Stimulated activated memory B cell treated with anti-CD40 and anti-IgM and Interleukin-4, amounts not matched to agents 10 μg/mL and 1 μg/mL and 100 μg/mL, for 72 hours (primary cell): ENCODE measurements at regions not wholly inside any gene's neighbourhood (a gene's known extent, or its start where the extent isn't known, plus 50 kb on each side); places are given as distances from the start of the nearest gene placed in this dataset.
A peak's percentile ranks its signal among the peaks of the same experiment; 100 is the strongest.

ENCODE experiments used
- ATAC-seq: fragments of 150-1000 bp; cut with Tn5 transposase; 2 replicates; pipeline ENCODE4 v1.10.0; 2021
- H3K27ac Mint-ChIP-seq: one replicate; pipeline ENCODE4 v1.8.0; 2022; ENCODE audit warnings: mild to moderate bottlenecking, mixed read lengths
- H3K27me3 Mint-ChIP-seq: one replicate; pipeline ENCODE4 v1.8.0; 2022; ENCODE audit warnings: mixed read lengths
- H3K36me3 Mint-ChIP-seq: one replicate; pipeline ENCODE4 v1.8.0; 2022; ENCODE audit warnings: mixed read lengths
- H3K4me1 Mint-ChIP-seq: one replicate; pipeline ENCODE4 v1.8.0; 2022; ENCODE audit warnings: mixed read lengths
- H3K4me3 Mint-ChIP-seq: one replicate; pipeline ENCODE4 v1.8.0; 2022; ENCODE audit warnings: mild to moderate bottlenecking, moderate library complexity, mixed read lengths
- H3K9me3 Mint-ChIP-seq: one replicate; pipeline ENCODE4 v1.8.0; 2022; ENCODE audit warnings: mixed read lengths

- Mint-ChIP-seq H3K36me3 (no peaks in the 10 kb centered on the region), H3K27me3 (peaks cover 15% of the 10 kb centered on the region), H3K4me3 (no peak overlapping the region), H3K27ac (no peak overlapping the region), H3K4me1 (no peaks in the 10 kb centered on the region), H3K9me3 (no peaks in the 10 kb centered on the region)
- ATAC-seq: no peak
These were observed 106.5 kb downstream of the SUCNR1 start for GRCh38 chr3:151979906-151980305.

DNA sequence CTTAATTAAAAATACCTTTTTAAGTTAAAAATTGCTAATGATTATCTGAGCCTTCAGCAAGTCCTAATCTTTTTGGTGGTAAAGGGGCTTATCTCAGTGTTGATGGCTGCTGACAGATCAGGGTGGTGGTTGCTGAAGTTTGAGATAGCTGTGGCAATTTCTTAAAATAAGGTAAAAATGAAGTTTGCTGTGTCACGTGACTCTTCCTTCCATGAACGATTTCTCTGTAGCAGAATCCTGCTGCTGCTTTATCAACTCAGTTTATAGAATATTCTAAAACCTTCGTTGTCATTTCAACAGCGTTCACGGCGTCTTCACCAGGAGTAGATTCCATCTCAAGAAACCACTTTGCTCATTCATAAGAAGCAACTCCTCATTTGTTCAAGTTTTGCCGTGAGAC is 110.1 kb downstream of the SUCNR1 start:
- Mint-ChIP-seq H3K9me3 (no peaks in the 10 kb centered on the region), H3K27me3 (peaks cover 15% of the 10 kb centered on the region), H3K4me3 (no peak overlapping the region), H3K36me3 (no peaks in the 10 kb centered on the region), H3K4me1 (peaks cover 13% of the 10 kb centered on the region), H3K27ac (no peak overlapping the region)
- ATAC-seq: no peak

- no peak overlapping the region for H3K27ac Mint-ChIP-seq
- no peak for ATAC-seq
- H3K27me3 Mint-ChIP-seq: no peaks in the 10 kb centered on the region
- no peaks in the 10 kb centered on the region for H3K36me3 Mint-ChIP-seq
- no peaks in the 10 kb centered on the region for H3K9me3 Mint-ChIP-seq
- no peak overlapping the region for H3K4me3 Mint-ChIP-seq
- peaks cover 13% of the 10 kb centered on the region for H3K4me1 Mint-ChIP-seq
These were observed 112.5 kb downstream of the SUCNR1 start for GRCh38 chr3:151985787-151986430.

- Mint-ChIP-seq H3K4me3 (no peak overlapping the region), H3K27me3 (no peaks in the 10 kb centered on the region), H3K9me3 (no peaks in the 10 kb centered on the region), H3K27ac (no peak overlapping the region), H3K4me1 (peaks cover 13% of the 10 kb centered on the region), H3K36me3 (no peaks in the 10 kb centered on the region)
- no peak for ATAC-seq
These were observed 114.5 kb downstream of the SUCNR1 start for GRCh38 chr3:151987893-151988292.

GRCh38 chr3:151989621-151990020 is 116.2 kb downstream of the SUCNR1 start:
- Mint-ChIP-seq H3K27me3 (no peaks in the 10 kb centered on the region), H3K4me3 (no peak overlapping the region), H3K36me3 (no peaks in the 10 kb centered on the region), H3K27ac (no peak overlapping the region), H3K9me3 (no peaks in the 10 kb centered on the region), H3K4me1 (peaks cover 13% of the 10 kb centered on the region)
- no peak for ATAC-seq

DNA sequence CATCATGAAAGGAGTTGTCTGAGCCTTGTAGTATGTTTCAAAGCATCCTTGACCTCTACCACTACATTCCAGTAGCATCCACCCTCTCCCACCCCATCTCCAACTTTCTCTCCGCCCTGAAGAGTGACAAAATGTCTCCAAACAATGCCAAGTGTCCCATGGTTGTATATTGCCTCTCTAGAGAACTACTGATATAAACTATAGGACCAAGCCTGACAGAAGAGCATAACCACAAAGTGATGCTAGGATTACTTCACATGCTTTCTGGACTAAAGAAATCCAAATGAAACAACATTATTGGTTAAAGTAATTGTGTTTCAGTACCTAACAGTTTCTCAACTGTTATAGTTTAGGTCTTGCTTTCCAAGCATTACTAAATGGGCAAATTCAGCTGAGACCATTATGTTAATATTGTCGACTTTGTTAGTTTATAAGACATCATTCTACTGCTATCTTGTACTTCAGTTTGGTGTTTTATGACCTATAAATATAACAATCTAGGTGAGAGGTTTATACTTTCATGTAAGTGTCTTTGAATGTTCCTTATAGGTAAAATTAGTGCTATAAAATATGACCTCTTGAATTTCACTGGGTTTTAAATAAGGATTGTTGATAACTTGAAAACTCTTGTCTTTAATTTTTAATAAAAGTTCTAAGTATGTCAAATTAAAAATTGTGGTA is 117.4 kb downstream of the SUCNR1 start:
- Mint-ChIP-seq H3K36me3 (no peaks in the 10 kb centered on the region), H3K4me1 (peaks cover 13% of the 10 kb centered on the region), H3K27me3 (peaks cover 4% of the 10 kb centered on the region), H3K9me3 (no peaks in the 10 kb centered on the region), H3K4me3 (no peak overlapping the region), H3K27ac (no peak overlapping the region)
- no peak for ATAC-seq

DNA sequence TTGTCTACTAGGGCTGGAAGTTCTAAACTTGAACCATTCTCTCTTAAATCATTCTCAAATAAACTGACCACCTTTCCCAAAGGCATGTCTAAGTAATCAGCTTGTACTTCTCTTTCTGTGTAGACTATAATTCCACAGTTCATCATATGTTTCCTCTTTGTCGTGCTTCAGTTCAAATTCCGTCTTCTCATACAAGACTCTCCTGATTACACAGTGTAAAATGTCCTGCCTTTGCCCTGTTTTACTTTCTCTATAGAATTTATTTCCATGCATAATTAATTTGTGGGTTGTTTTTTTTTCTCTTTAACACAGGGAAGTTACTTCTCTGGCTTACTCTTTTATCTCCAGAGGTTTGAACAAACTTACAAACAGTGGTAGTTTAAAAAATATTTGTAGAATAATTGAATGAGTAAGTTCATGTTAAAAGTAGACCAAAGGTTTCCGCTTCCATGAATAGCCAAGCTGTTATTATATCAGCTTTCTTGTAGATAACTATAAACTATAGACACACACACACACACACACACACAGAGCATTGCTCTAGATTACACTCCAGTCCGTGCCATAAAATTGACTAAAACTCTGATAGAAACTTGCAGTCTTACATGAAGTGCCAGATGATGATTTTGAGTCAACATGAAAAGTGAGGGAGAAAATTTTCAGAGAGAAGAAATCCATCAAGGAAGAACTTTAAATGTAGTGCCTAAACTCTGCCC is 119.0 kb downstream of the SUCNR1 start:
- H3K27me3 Mint-ChIP-seq: peaks cover 12% of the 10 kb centered on the region
- no peak for ATAC-seq
- H3K4me1 Mint-ChIP-seq: peaks cover 7% of the 10 kb centered on the region
- no peak overlapping the region for H3K4me3 Mint-ChIP-seq
- no peaks in the 10 kb centered on the region for H3K36me3 Mint-ChIP-seq
- no peak overlapping the region for H3K27ac Mint-ChIP-seq
- H3K9me3 Mint-ChIP-seq: no peaks in the 10 kb centered on the region

- no peak overlapping the region for H3K4me3 Mint-ChIP-seq
- no peaks in the 10 kb centered on the region for H3K36me3 Mint-ChIP-seq
- no peak for ATAC-seq
- H3K27ac Mint-ChIP-seq: no peak overlapping the region
- peaks cover 12% of the 10 kb centered on the region for H3K27me3 Mint-ChIP-seq
- no peaks in the 10 kb centered on the region for H3K4me1 Mint-ChIP-seq
- no peaks in the 10 kb centered on the region for H3K9me3 Mint-ChIP-seq
These were observed 121.6 kb downstream of the SUCNR1 start for GRCh38 chr3:151995091-151995490.

DNA sequence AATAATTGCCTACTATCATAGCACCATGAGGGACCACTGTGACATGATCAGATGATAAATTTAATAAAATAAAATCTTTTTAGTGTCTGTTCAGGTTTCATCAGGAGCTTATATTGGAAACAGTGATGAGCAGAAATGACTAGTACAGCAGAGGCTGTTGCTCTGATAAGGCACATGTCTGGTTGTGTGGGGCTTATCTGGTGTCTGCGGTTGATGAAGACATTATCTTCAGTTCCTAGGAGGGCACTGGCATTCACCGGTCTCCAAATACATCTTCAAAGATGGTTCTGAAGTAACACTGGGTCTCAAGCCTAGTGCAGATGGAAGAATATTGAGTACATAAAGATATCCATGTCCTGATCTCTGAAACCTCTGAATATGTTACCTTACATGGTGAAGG is 125.3 kb downstream of the SUCNR1 start:
- H3K27me3 Mint-ChIP-seq: peaks cover 12% of the 10 kb centered on the region
- H3K27ac Mint-ChIP-seq: no peak overlapping the region
- H3K9me3 Mint-ChIP-seq: no peaks in the 10 kb centered on the region
- no peak for ATAC-seq
- no peaks in the 10 kb centered on the region for H3K36me3 Mint-ChIP-seq
- H3K4me1 Mint-ChIP-seq: no peaks in the 10 kb centered on the region
- no peak overlapping the region for H3K4me3 Mint-ChIP-seq

GRCh38 chr3:151999936-152000335 is 126.5 kb downstream of the SUCNR1 start:
- Mint-ChIP-seq H3K4me3 (no peak overlapping the region), H3K9me3 (no peaks in the 10 kb centered on the region), H3K4me1 (no peaks in the 10 kb centered on the region), H3K27ac (no peak overlapping the region), H3K36me3 (no peaks in the 10 kb centered on the region), H3K27me3 (peaks cover 12% of the 10 kb centered on the region)
- ATAC-seq: no peak

DNA sequence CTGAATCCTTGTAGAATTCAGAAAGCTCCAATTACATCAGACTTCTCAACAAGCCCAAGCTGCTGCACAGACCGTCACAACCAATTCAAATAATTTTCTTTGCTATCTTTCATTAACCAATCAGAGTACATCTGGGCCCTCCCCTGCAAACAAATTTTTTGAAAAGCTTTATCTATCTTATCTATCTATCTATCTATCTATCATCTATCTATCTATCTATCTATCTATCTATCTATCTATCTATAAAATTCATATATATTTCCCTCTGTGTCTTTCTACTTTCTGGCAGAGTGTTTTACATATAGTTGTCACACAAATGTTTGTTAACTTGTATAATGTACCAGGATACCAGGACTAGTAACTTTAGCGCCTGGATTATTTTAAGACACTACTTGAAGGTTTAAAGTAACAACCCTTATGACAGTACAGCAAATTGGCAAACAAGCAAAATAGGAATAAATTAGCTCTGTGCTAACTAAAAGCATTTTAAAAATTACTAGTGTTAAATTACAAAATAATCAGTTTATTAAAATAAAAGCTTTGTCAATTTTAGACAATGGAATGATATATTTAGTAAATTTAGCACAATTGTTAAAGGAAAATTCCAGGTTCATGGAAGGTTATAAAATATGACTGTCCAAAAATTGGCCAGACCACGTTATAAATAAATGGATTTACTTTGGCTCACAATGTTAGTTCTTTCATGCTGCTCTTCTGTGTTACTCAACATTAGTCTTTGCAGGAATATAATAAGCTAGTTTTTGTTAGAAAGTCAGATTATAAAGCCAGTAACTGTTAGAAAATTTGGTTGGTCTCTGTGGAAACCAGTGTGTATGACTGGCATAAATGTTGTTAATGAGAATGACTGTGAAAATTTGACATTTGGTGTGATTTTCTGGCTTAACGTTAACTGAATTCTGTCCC is 138.6 kb downstream of the SUCNR1 start:
- H3K4me3 Mint-ChIP-seq: no peak overlapping the region
- no peak overlapping the region for H3K27ac Mint-ChIP-seq
- ATAC-seq: no peak
- no peaks in the 10 kb centered on the region for H3K9me3 Mint-ChIP-seq
- no peaks in the 10 kb centered on the region for H3K4me1 Mint-ChIP-seq
- no peaks in the 10 kb centered on the region for H3K36me3 Mint-ChIP-seq
- peaks cover 10% of the 10 kb centered on the region for H3K27me3 Mint-ChIP-seq

GRCh38 chr3:152019508-152019907 is 146.1 kb downstream of the SUCNR1 start:
- H3K27me3 Mint-ChIP-seq: peaks cover 23% of the 10 kb centered on the region
- H3K36me3 Mint-ChIP-seq: peaks cover 9% of the 10 kb centered on the region
- no peak overlapping the region for H3K4me3 Mint-ChIP-seq
- H3K27ac Mint-ChIP-seq: no peak overlapping the region
- peaks cover 7% of the 10 kb centered on the region for H3K4me1 Mint-ChIP-seq
- H3K9me3 Mint-ChIP-seq: no peaks in the 10 kb centered on the region
- no peak for ATAC-seq

- Mint-ChIP-seq H3K9me3 (no peaks in the 10 kb centered on the region), H3K27ac (peak overlapping the region; percentile 31), H3K36me3 (peaks cover 9% of the 10 kb centered on the region), H3K4me3 (no peak overlapping the region), H3K4me1 (peaks cover 7% of the 10 kb centered on the region), H3K27me3 (peaks cover 23% of the 10 kb centered on the region)
- peak; percentile 78 for ATAC-seq
These were observed 148.6 kb downstream of the SUCNR1 start for GRCh38 chr3:152021951-152022461.

GRCh38 chr3:152026033-152026556 is 152.7 kb downstream of the SUCNR1 start:
- peaks cover 23% of the 10 kb centered on the region for H3K27me3 Mint-ChIP-seq
- no peak for ATAC-seq
- H3K36me3 Mint-ChIP-seq: peaks cover 9% of the 10 kb centered on the region
- H3K9me3 Mint-ChIP-seq: no peaks in the 10 kb centered on the region
- peaks cover 7% of the 10 kb centered on the region for H3K4me1 Mint-ChIP-seq
- H3K27ac Mint-ChIP-seq: no peak overlapping the region
- H3K4me3 Mint-ChIP-seq: no peak overlapping the region

DNA sequence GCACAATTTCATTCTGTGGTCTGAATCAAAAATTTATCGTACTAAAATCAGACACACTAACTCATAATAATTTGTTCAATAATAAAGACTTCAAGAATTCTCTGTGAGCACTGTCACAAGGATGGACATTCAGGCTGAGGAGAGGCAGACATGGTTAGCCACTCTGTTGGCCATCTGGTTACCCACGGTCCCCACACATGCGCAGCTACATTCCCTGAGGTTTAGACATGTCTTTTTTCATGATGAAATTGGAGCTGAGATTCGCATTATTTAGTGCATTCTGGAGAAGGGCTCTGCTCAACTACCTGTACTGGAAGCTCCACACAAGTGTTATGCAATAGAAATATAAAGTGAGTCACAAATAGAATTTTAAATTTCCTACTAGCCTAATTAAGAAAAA is 156.9 kb downstream of the SUCNR1 start:
- Mint-ChIP-seq H3K9me3 (peaks cover 9% of the 10 kb centered on the region), H3K27ac (no peak overlapping the region), H3K36me3 (no peaks in the 10 kb centered on the region), H3K4me3 (no peak overlapping the region), H3K4me1 (no peaks in the 10 kb centered on the region), H3K27me3 (no peaks in the 10 kb centered on the region)
- no peak for ATAC-seq
